CD14-positive monocyte (primary cell): ENCODE measurements at regions not wholly inside any gene's neighbourhood (a gene's known extent, or its start where the extent isn't known, plus 50 kb on each side); places are given as distances from the start of the nearest gene placed in this dataset.

Experiments used
- DNase-seq, 3 donors: peaks; one replicate each; pipeline ENCODE4 v3.0.0-alpha.2; 2011 to 2022
- H2AFZ ChIP-seq: 2 replicates; pipeline ENCODE4 v1.6.0; 2012; ENCODE audit warnings: mild to moderate bottlenecking, low read depth, low read length, inconsistent platforms; ENCODE audit not compliant: insufficient read depth, poor library complexity, severe bottlenecking
- H3K27ac ChIP-seq, 2 donors: 1 replicate in 1 of 2; 2 replicates in 1 of 2; pipeline ENCODE4 v1.5.1; 2012 to 2013; ENCODE audit warnings: low read length in 2 of 2, control low read depth in 1 of 2, inconsistent platforms in 1 of 2, low read depth in 1 of 2, mild to moderate bottlenecking in 1 of 2
- H3K27me3 ChIP-seq, 2 donors: one replicate each; pipeline versions ENCODE4 v1.6.0 to v1.6.1; 2011 to 2013; ENCODE audit warnings: low read length in 2 of 2; ENCODE audit not compliant: control insufficient read depth in 2 of 2, insufficient read depth in 2 of 2
- H3K36me3 ChIP-seq, 2 donors: replicated peaks in 1 of 2; 1 replicate in 1 of 2; 2 replicates in 1 of 2; pipeline versions ENCODE4 v1.5.1 to v1.6.1; 2012 to 2013; ENCODE audit warnings: low read length in 2 of 2, control low read depth in 1 of 2, inconsistent platforms in 1 of 2, mild to moderate bottlenecking in 1 of 2; ENCODE audit not compliant: insufficient read depth in 2 of 2, control insufficient read depth in 1 of 2
- H3K4me1 ChIP-seq, 2 donors: 1 replicate in 1 of 2; 2 replicates in 1 of 2; pipeline versions ENCODE4 v1.5.1 to v1.6.1; 2012 to 2013; ENCODE audit warnings: low read length in 2 of 2, control low read depth in 1 of 2, inconsistent platforms in 1 of 2, mild to moderate bottlenecking in 1 of 2, moderate library complexity in 1 of 2; ENCODE audit not compliant: insufficient read depth in 2 of 2, control insufficient read depth in 1 of 2
- H3K4me2 ChIP-seq: replicated peaks from 2 replicates; pipeline ENCODE3; 2012; ENCODE audit warnings: low read length, moderate library complexity, mild to moderate bottlenecking; ENCODE audit not compliant: poor library complexity, severe bottlenecking; ENCODE audit errors: extremely low read depth
- H3K4me3 ChIP-seq, 3 experiments: fragments of 200-600 bp in 1 of 3; sonication (generic) in 1 of 3; replicated peaks in 1 of 3; 1 replicate in 2 of 3; 2 replicates in 1 of 3; pipeline ENCODE4 v1.5.1; 2011 to 2013; ENCODE audit warnings: low read length in 3 of 3, mild to moderate bottlenecking in 3 of 3, control low read depth in 2 of 3, low read depth in 2 of 3, inconsistent platforms in 1 of 3, moderate library complexity in 1 of 3
- H3K79me2 ChIP-seq: 2 replicates; pipeline ENCODE4 v1.6.0; 2012; ENCODE audit warnings: mild to moderate bottlenecking, control low read depth, inconsistent platforms, low read length, moderate library complexity; ENCODE audit not compliant: insufficient read depth
- H3K9ac ChIP-seq: 2 replicates; pipeline ENCODE4 v1.6.0; 2017; ENCODE audit warnings: low read length, mild to moderate bottlenecking; ENCODE audit not compliant: insufficient read depth, poor library complexity, severe bottlenecking
- H3K9me3 ChIP-seq, 2 donors: replicated peaks in 1 of 2; 1 replicate in 1 of 2; 2 replicates in 1 of 2; pipeline versions ENCODE4 v1.5.1 to v1.6.1; 2012 to 2013; ENCODE audit warnings: low read length in 2 of 2, control low read depth in 1 of 2; ENCODE audit not compliant: control insufficient read depth in 1 of 2, insufficient read depth in 1 of 2
- H4K20me1 ChIP-seq: 2 replicates; pipeline ENCODE4 v1.6.0; 2012; ENCODE audit warnings: mild to moderate bottlenecking, low read length, control low read depth, moderate library complexity; ENCODE audit not compliant: insufficient read depth
- H3K27ac Mint-ChIP-seq, 7 donors: one replicate each; pipeline ENCODE4 v1.8.0; 2020; ENCODE audit warnings: mild to moderate bottlenecking in 7 of 7, mixed read lengths in 7 of 7, moderate library complexity in 6 of 7, inconsistent platforms in 2 of 7
- H3K27me3 Mint-ChIP-seq, 3 donors: one replicate each; pipeline ENCODE4 v1.8.0; 2021 to 2022; ENCODE audit warnings: low read depth in 3 of 3, mild to moderate bottlenecking in 3 of 3, mixed read lengths in 3 of 3, moderate library complexity in 3 of 3, inconsistent platforms in 1 of 3
- H3K36me3 Mint-ChIP-seq, 2 donors: one replicate each; pipeline ENCODE4 v1.8.0; 2020; ENCODE audit warnings: mixed read lengths in 2 of 2, inconsistent platforms in 1 of 2, mild to moderate bottlenecking in 1 of 2
- H3K4me1 Mint-ChIP-seq: one replicate; pipeline ENCODE4 v1.8.0; 2020; ENCODE audit warnings: mild to moderate bottlenecking, mixed read lengths
- H3K4me3 Mint-ChIP-seq, 2 donors: one replicate each; pipeline ENCODE4 v1.8.0; 2020; ENCODE audit warnings: mild to moderate bottlenecking in 2 of 2, mixed read lengths in 2 of 2, moderate library complexity in 1 of 2
- H3K9me3 Mint-ChIP-seq, 7 donors: one replicate each; pipeline ENCODE4 v1.8.0; 2020 to 2022; ENCODE audit warnings: mixed read lengths in 7 of 7, mild to moderate bottlenecking in 6 of 7, moderate library complexity in 6 of 7, inconsistent platforms in 2 of 7
- WGBS: methylation state at CpG from one replicate; pipeline ENCODE4 v1.1.5; 2013; ENCODE audit warnings: missing lambda C conversion rate; ENCODE audit not compliant: insufficient coverage; 5-methylcytosine and 5-hydroxymethylcytosine counted together
- intact Hi-C, 2 donors: fragments of 100-400 bp; cut with micrococcal nuclease; formaldehyde crosslinking; loops; one replicate each; pipeline versions ENCODE4 v1.15.0 to v1.15.1; 2023
- TF ChIP-seq, protein P1 (sequence below): fragments of 200-600 bp; IDR thresholded peaks from one replicate; pipeline ENCODE4 v1.8.0; 2022; ENCODE audit warnings: antibody characterized with exemption, mild to moderate bottlenecking

DNA sequence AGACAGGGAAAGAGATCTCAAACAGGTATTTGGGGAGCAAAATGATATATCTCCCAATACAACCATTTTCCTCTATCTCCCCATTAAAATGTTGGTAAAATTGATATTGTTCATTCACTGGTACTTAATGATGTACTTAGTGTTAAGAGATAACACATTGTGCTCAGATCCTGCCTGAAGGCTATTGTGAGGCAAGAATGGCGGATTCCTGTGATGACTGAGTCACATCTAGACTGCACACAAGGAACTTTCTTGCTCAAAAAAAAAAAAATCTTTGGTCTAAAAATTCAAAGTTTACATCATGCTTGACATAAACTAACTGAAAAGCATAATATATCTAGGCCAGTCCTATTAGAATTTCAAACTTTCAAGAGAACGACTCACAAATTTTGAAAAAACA is 171.1 kb upstream of the TTC14 start:
- no peaks in the 10 kb centered on the region for H3K27me3 Mint-ChIP-seq
- no peaks in the 10 kb centered on the region for H3K79me2 ChIP-seq
- no peaks in the 10 kb centered on the region for H3K4me1 Mint-ChIP-seq
- no peak overlapping the region for H3K4me2 ChIP-seq
- peaks cover 0 to 12% (median 3%) of the 10 kb centered on the region in 7 donors for H3K9me3 Mint-ChIP-seq
- H3K4me3 ChIP-seq = no peak overlapping the region
- H3K9me3 ChIP-seq = no peaks in the 10 kb centered on the region
- no peak overlapping the region for H2AFZ ChIP-seq
- H3K27ac ChIP-seq = no peak overlapping the region
- H3K36me3 Mint-ChIP-seq = no peaks in the 10 kb centered on the region
- H3K4me1 ChIP-seq = no peaks in the 10 kb centered on the region
- no CpG with 5 or more reads among the region's 2 CpGs for WGBS
- TF ChIP-seq, protein P1, sequence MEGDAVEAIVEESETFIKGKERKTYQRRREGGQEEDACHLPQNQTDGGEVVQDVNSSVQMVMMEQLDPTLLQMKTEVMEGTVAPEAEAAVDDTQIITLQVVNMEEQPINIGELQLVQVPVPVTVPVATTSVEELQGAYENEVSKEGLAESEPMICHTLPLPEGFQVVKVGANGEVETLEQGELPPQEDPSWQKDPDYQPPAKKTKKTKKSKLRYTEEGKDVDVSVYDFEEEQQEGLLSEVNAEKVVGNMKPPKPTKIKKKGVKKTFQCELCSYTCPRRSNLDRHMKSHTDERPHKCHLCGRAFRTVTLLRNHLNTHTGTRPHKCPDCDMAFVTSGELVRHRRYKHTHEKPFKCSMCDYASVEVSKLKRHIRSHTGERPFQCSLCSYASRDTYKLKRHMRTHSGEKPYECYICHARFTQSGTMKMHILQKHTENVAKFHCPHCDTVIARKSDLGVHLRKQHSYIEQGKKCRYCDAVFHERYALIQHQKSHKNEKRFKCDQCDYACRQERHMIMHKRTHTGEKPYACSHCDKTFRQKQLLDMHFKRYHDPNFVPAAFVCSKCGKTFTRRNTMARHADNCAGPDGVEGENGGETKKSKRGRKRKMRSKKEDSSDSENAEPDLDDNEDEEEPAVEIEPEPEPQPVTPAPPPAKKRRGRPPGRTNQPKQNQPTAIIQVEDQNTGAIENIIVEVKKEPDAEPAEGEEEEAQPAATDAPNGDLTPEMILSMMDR = no peak
- no peaks in the 10 kb centered on the region for H4K20me1 ChIP-seq
- DNase-seq = no peak
- intact Hi-C loops = no loop called here
- H3K36me3 ChIP-seq = no peaks in the 10 kb centered on the region
- H3K4me3 Mint-ChIP-seq = no peak overlapping the region
- no peaks in the 10 kb centered on the region for H3K27me3 ChIP-seq
- H3K27ac Mint-ChIP-seq = no peak overlapping the region
- H3K9ac ChIP-seq = no peak overlapping the region

DNA sequence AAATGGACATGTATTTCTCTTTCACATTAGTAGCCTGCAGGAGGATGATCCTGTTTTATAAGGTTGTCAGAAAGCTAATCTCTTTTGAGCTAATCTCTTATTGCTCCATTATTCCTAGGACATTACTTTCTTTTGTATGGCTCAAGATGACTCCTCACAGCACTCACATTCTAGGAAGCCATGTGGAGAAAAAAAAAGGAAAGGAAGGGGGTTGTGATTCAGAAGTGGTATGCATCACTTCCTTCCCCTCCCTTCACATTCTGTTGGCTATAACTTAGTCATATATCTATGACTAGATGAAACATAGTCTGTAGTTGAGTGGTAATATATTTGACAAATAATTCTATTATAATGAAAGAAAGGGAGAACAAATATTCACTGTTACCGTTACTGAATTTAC is 168.8 kb upstream of the TTC14 start:
- H3K4me3 ChIP-seq = no peak overlapping the region
- H3K27ac Mint-ChIP-seq = no peak overlapping the region
- H3K4me3 Mint-ChIP-seq = no peak overlapping the region
- no peaks in the 10 kb centered on the region for H3K27me3 ChIP-seq
- no peaks in the 10 kb centered on the region for H3K4me1 Mint-ChIP-seq
- H3K4me1 ChIP-seq = no peaks in the 10 kb centered on the region
- no CpG with 5 or more reads among the region's 1 CpG for WGBS
- H3K79me2 ChIP-seq = no peaks in the 10 kb centered on the region
- intact Hi-C loops = no loop called here
- peaks cover 0 to 10% (median 4%) of the 10 kb centered on the region in 7 donors for H3K9me3 Mint-ChIP-seq
- H3K9me3 ChIP-seq = no peaks in the 10 kb centered on the region
- no peak for DNase-seq
- H3K9ac ChIP-seq = no peak overlapping the region
- no peak overlapping the region for H3K4me2 ChIP-seq
- H3K27ac ChIP-seq = no peak overlapping the region
- H3K36me3 ChIP-seq = no peaks in the 10 kb centered on the region
- no peak overlapping the region for H2AFZ ChIP-seq
- TF ChIP-seq, protein P1 = no peak
- H4K20me1 ChIP-seq = no peaks in the 10 kb centered on the region
- no peaks in the 10 kb centered on the region for H3K36me3 Mint-ChIP-seq
- no peaks in the 10 kb centered on the region for H3K27me3 Mint-ChIP-seq
